Testis (tissue), 2 donors: ENCODE measurements at regions not wholly inside any gene's neighbourhood (a gene's known extent, or its start where the extent isn't known, plus 50 kb on each side); places are given as distances from the start of the nearest gene placed in this dataset.
"Not testable (repeated sequence)": the region's sequence is repeated elsewhere in the genome, so short reads cannot be mapped to it uniquely, and the experiment has no call there.

Experiments used
- DNase-seq: peaks from one replicate; pipeline ENCODE4 v3.0.0-alpha.2; 2019
- H3K27ac ChIP-seq, 2 donors: fragments of 200-600 bp; sonication (generic); one replicate each; pipeline ENCODE4 v1.5.1; 2019
- H3K27me3 ChIP-seq: fragments of 200-600 bp; sonication (generic); one replicate; pipeline ENCODE4 v1.5.1; 2019
- H3K36me3 ChIP-seq: fragments of 200-600 bp; sonication (generic); one replicate; pipeline ENCODE4 v1.5.1; 2017; ENCODE audit warnings: low read depth; ENCODE audit errors: missing control alignments
- H3K4me1 ChIP-seq: fragments of 200-600 bp; sonication (generic); one replicate; pipeline ENCODE4 v1.5.1; 2019
- H3K4me3 ChIP-seq, 2 donors: fragments of 200-600 bp; sonication (generic); one replicate each; pipeline ENCODE4 v1.5.1; 2017 to 2019
- H3K9me3 ChIP-seq: fragments of 200-600 bp; sonication (generic); one replicate; pipeline ENCODE4 v1.5.1; 2017
- CTCF ChIP-seq, 3 experiments: fragments of 450-650 bp in 2 of 3; fragments of 200-600 bp in 1 of 3; sonication (generic) in 1 of 3; IDR thresholded peaks; one replicate each; pipeline ENCODE4 v1.5.1; 2016 to 2019; ENCODE audit warnings: antibody characterized with exemption in 3 of 3, mild to moderate bottlenecking in 2 of 3, moderate library complexity in 1 of 3
- POLR2A ChIP-seq: fragments of 450-650 bp; IDR thresholded peaks from one replicate; pipeline ENCODE4 v1.6.1; 2017; ENCODE audit warnings: antibody characterized with exemption, mild to moderate bottlenecking, moderate library complexity
- WGBS, 2 donors: methylation state at CpG; one replicate each; pipeline ENCODE4 v1.1.5; 2018; 5-methylcytosine and 5-hydroxymethylcytosine counted together
- intact Hi-C: fragments of 100-400 bp; cut with DNase I; formaldehyde crosslinking; loops from one replicate; pipeline ENCODE4 v1.15.1; 2023; ENCODE audit warnings: low total_unique reads

DNA sequence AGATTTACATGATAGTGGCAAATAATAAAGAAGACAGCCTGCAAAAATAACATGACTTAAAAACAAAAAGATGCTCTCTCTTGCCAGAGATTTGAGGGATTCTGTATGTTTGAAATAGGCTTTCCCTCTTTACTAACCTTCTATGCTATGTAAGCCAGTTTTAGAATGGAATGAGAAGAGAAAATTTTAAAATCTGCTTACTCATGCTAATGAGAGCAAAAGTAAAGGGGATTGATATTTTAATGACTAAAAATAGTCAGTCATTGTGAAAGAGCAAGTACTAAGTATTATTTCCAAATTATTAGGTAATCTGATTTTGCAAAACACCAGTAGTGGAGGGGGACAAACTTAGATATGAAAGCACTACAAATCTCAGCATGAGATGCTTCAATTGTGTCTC is 563.3 kb upstream of the ADGRB3 start:
- Histone ChIP-seq H3K27ac (no peak overlapping the region), H3K9me3 (no peaks in the 10 kb centered on the region), H3K27me3 (no peaks in the 10 kb centered on the region), H3K4me3 (no peak overlapping the region), H3K4me1 (no peaks in the 10 kb centered on the region), H3K36me3 (no peaks in the 10 kb centered on the region)
- TF ChIP-seq POLR2A (no peak), CTCF (IDR thresholded peaks at IDR 0.05) (no peak)
- intact Hi-C loops = no loop called here
- no peak for DNase-seq

GRCh38 chr6:68069921-68070710 is 565.0 kb upstream of the ADGRB3 start:
- Histone ChIP-seq H3K36me3 (no peaks in the 10 kb centered on the region), H3K27me3 (no peaks in the 10 kb centered on the region), H3K9me3 (no peaks in the 10 kb centered on the region), H3K27ac (no peak overlapping the region), H3K4me3 (no peak overlapping the region), H3K4me1 (no peaks in the 10 kb centered on the region)
- no peak for DNase-seq
- 65 to 70% methylated on average over 5 of the region's 5 CpGs for WGBS, 2 donors
- intact Hi-C loops = no loop called here
- no peak for TF ChIP-seq POLR2A
- no peak for TF ChIP-seq CTCF (IDR thresholded peaks at IDR 0.05)

GRCh38 chr6:68059899-68060298 is 575.2 kb upstream of the ADGRB3 start:
- no peaks in the 10 kb centered on the region for H3K36me3 ChIP-seq
- no peak overlapping the region for H3K4me3 ChIP-seq
- TF ChIP-seq POLR2A (no peak), CTCF (IDR thresholded peaks at IDR 0.05) (no peak)
- 52 to 59% methylated on average over 4 of the region's 4 CpGs for WGBS, 2 donors
- DNase-seq = no peak
- H3K27me3 ChIP-seq = no peaks in the 10 kb centered on the region
- no peak overlapping the region for H3K27ac ChIP-seq
- no peaks in the 10 kb centered on the region for H3K9me3 ChIP-seq
- H3K4me1 ChIP-seq = no peaks in the 10 kb centered on the region
- intact Hi-C loops = no loop called here

- no peaks in the 10 kb centered on the region for H3K36me3 ChIP-seq
- no peak for TF ChIP-seq CTCF (IDR thresholded peaks at IDR 0.05)
- no peak for TF ChIP-seq POLR2A
- H3K27me3 ChIP-seq = no peaks in the 10 kb centered on the region
- no peaks in the 10 kb centered on the region for H3K9me3 ChIP-seq
- intact Hi-C loops = no loop called here
- DNase-seq = no peak
- 80 to 92% methylated on average over 1 of the region's 1 CpG for WGBS, 2 donors
- H3K4me3 ChIP-seq = no peak overlapping the region
- no peak overlapping the region for H3K27ac ChIP-seq
- no peaks in the 10 kb centered on the region for H3K4me1 ChIP-seq
These were observed 575.8 kb upstream of the ADGRB3 start for GRCh38 chr6:68059261-68059660.

DNA sequence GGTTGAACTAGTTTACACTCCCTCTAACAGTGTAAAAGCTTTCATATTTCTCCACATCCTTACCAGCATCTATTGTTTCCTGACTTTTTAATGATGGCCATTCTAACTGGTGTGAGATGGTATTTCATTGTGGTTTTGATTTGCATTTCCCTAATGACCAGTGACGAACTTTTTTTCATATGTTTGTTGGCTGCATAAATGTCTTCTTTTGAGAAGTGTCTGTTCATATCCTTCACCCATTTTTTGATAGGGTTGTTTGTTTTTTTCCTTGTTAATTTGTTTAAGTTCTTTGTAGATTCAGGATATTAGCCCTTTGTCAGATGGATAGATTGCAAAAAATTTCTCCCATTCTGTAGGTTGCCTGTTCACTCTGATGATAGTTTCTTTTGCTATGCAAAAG is 578.5 kb upstream of the ADGRB3 start:
- H3K27me3 ChIP-seq, DNase-seq, H3K9me3 ChIP-seq, H3K36me3 ChIP-seq, H3K4me3 ChIP-seq, intact Hi-C loops, H3K27ac ChIP-seq, H3K4me1 ChIP-seq: not testable (repeated sequence)
- 83 to 97% methylated on average over 1 of the region's 1 CpG for WGBS, 2 donors
